Occipital lobe (tissue), 1 donor: ENCODE measurements at regions not wholly inside any gene's neighbourhood (a gene's known extent, or its start where the extent isn't known, plus 50 kb on each side); places are given as distances from the start of the nearest gene placed in this dataset.
"Not testable (repeated sequence)": the region's sequence is repeated elsewhere in the genome, so short reads cannot be mapped to it uniquely, and the experiment has no call there.

Experiments
- DNase-seq: peaks from one replicate; lab custom pipeline; 2025; lab: John Stamatoyannopoulos, UW

- no peak for DNase-seq
Measured at GRCh38 chr2:113838744-113839444, 51.0 kb upstream of the ACTR3 start.

- DNase-seq: no peak
Measured at GRCh38 chr2:113838277-113838676, 51.6 kb upstream of the ACTR3 start.

- no peak for DNase-seq
Measured at GRCh38 chr2:113834051-113834730, 55.7 kb upstream of the ACTR3 start.

- DNase-seq: no peak
Measured at GRCh38 chr2:113832795-113833290, 57.0 kb upstream of the ACTR3 start.

GRCh38 chr2:113831161-113831560, 58.7 kb upstream of the ACTR3 start:
- peak; percentile 29 for DNase-seq

GRCh38 chr2:113829761-113830160, 60.1 kb upstream of the ACTR3 start:
- DNase-seq: no peak

- no peak for DNase-seq
Measured at GRCh38 chr2:113829270-113829669, 60.6 kb upstream of the ACTR3 start.

- DNase-seq: no peak
Measured at GRCh38 chr2:113828049-113828742, 61.7 kb upstream of the ACTR3 start.

GRCh38 chr2:113827426-113827825, 62.5 kb upstream of the ACTR3 start:
- DNase-seq: no peak

- no peak for DNase-seq
Measured at GRCh38 chr2:113826346-113827285, 63.3 kb upstream of the ACTR3 start.

GRCh38 chr2:113823716-113824595, 65.9 kb upstream of the ACTR3 start:
- no peak for DNase-seq

- no peak for DNase-seq
Measured at GRCh38 chr2:113822087-113822815, 65.8 kb upstream of the SLC35F5 start.

GRCh38 chr2:113818382-113818951, 62.0 kb upstream of the SLC35F5 start:
- no peak for DNase-seq

GRCh38 chr2:113813396-113813795, 57.0 kb upstream of the SLC35F5 start:
- DNase-seq: not testable (repeated sequence)

GRCh38 chr2:113812204-113812603, 55.8 kb upstream of the SLC35F5 start:
- DNase-seq: no peak

GRCh38 chr2:113809076-113809736, 52.8 kb upstream of the SLC35F5 start:
- no peak for DNase-seq

- no peak for DNase-seq
Measured at GRCh38 chr2:113807721-113808120, 51.3 kb upstream of the SLC35F5 start.

GRCh38 chr2:113806217-113806913, 49.9 kb upstream of the SLC35F5 start:
- DNase-seq: no peak
